IMR-90 (cell line): ENCODE measurements at regions not wholly inside any gene's neighbourhood (a gene's known extent, or its start where the extent isn't known, plus 50 kb on each side); places are given as distances from the start of the nearest gene placed in this dataset.

Experiments
- CEBPB ChIP-seq: IDR thresholded peaks from 2 replicates; pipeline ENCODE4 v1.6.1; 2012; ENCODE audit warnings: low read depth, low read length, improper control_type of control experiment
- FOS ChIP-seq: fragments of 150-350 bp; IDR thresholded peaks from 2 replicates; pipeline ENCODE4 v1.6.1; 2016; ENCODE audit warnings: low read depth, low read length
- MAFK ChIP-seq: IDR thresholded peaks from 2 replicates; pipeline ENCODE4 v1.6.1; 2012; ENCODE audit warnings: low read depth, low read length, improper control_type of control experiment
- MXI1 ChIP-seq: IDR thresholded peaks from 2 replicates; pipeline ENCODE4 v1.6.1; 2012; ENCODE audit warnings: low read depth, mild to moderate bottlenecking, low read length, moderate library complexity, borderline replicate concordance
- POLR2A ChIP-seq: IDR thresholded peaks from 2 replicates; pipeline ENCODE4 v1.6.1; 2012; ENCODE audit warnings: mild to moderate bottlenecking, low read depth, low read length
- RAD21 ChIP-seq: IDR thresholded peaks from 2 replicates; pipeline ENCODE4 v1.6.1; 2012; ENCODE audit warnings: low read length, improper control_type of control experiment
- RCOR1 ChIP-seq: IDR thresholded peaks from 2 replicates; pipeline ENCODE4 v1.6.1; 2012; ENCODE audit warnings: mild to moderate bottlenecking, low read length, improper control_type of control experiment; ENCODE audit not compliant: insufficient replicate concordance
- RFX5 ChIP-seq: IDR thresholded peaks from 2 replicates; pipeline ENCODE4 v1.8.0; 2012; ENCODE audit warnings: low read depth, mild to moderate bottlenecking, low read length, moderate library complexity
- TF ChIP-seq, protein P1 (sequence below): conservative IDR thresholded peaks from 2 replicates; pipeline ENCODE4 v1.5.1; 2012; ENCODE audit warnings: mild to moderate bottlenecking, low read depth, low read length, improper control_type of control experiment
- TF ChIP-seq, protein P2 (sequence below): fragments of 150-350 bp; IDR thresholded peaks from 2 replicates; pipeline ENCODE4 v1.6.1; 2017; ENCODE audit warnings: mild to moderate bottlenecking, antibody characterized with exemption, low read length, low read depth
- TF ChIP-seq, protein P3 (sequence below): fragments of 150-350 bp; IDR thresholded peaks from 2 replicates; pipeline ENCODE4 v1.6.1; 2016; ENCODE audit warnings: low read depth, mild to moderate bottlenecking, low read length, moderate library complexity, borderline replicate concordance

DNA sequence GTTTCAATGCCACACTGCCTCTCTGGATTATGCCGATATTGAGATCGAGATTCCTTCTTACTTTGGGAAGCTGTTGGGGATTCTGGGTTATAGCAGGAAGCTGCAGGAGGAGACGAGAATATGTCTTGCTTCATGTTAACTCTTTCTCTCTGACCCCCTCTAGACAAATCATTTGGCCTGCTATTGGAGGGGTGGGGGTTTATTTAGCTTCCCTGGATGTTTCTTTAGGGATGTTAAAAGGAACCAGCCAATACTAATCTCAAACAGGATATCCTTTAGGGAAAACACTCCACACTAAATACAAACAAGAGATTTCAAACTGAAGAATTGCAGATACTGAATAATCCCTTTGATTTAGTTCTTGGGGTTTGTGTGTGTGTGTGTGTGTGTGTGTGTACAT is 102.6 kb downstream of the TMEM100 start:
- TF ChIP-seq, protein P1, sequence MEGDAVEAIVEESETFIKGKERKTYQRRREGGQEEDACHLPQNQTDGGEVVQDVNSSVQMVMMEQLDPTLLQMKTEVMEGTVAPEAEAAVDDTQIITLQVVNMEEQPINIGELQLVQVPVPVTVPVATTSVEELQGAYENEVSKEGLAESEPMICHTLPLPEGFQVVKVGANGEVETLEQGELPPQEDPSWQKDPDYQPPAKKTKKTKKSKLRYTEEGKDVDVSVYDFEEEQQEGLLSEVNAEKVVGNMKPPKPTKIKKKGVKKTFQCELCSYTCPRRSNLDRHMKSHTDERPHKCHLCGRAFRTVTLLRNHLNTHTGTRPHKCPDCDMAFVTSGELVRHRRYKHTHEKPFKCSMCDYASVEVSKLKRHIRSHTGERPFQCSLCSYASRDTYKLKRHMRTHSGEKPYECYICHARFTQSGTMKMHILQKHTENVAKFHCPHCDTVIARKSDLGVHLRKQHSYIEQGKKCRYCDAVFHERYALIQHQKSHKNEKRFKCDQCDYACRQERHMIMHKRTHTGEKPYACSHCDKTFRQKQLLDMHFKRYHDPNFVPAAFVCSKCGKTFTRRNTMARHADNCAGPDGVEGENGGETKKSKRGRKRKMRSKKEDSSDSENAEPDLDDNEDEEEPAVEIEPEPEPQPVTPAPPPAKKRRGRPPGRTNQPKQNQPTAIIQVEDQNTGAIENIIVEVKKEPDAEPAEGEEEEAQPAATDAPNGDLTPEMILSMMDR = no peak
- TF ChIP-seq POLR2A (no peak), RFX5 (no peak), CEBPB (no peak), MXI1 (no peak), RAD21 (no peak), RCOR1 (no peak), MAFK (no peak), FOS (no peak)
- TF ChIP-seq, protein P2, sequence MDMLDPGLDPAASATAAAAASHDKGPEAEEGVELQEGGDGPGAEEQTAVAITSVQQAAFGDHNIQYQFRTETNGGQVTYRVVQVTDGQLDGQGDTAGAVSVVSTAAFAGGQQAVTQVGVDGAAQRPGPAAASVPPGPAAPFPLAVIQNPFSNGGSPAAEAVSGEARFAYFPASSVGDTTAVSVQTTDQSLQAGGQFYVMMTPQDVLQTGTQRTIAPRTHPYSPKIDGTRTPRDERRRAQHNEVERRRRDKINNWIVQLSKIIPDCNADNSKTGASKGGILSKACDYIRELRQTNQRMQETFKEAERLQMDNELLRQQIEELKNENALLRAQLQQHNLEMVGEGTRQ = no peak
- TF ChIP-seq, protein P3, sequence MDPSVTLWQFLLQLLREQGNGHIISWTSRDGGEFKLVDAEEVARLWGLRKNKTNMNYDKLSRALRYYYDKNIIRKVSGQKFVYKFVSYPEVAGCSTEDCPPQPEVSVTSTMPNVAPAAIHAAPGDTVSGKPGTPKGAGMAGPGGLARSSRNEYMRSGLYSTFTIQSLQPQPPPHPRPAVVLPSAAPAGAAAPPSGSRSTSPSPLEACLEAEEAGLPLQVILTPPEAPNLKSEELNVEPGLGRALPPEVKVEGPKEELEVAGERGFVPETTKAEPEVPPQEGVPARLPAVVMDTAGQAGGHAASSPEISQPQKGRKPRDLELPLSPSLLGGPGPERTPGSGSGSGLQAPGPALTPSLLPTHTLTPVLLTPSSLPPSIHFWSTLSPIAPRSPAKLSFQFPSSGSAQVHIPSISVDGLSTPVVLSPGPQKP = no peak
